MM.1S (cell line): ENCODE measurements at regions not wholly inside any gene's neighbourhood (a gene's known extent, or its start where the extent isn't known, plus 50 kb on each side); places are given as distances from the start of the nearest gene placed in this dataset.

ENCODE experiments used
- DNase-seq: peaks from one replicate; pipeline ENCODE4 v3.0.0-alpha.2; 2015
- H2AFZ ChIP-seq: fragments of 300-600 bp; sonication (generic); 2 replicates; pipeline ENCODE4 v1.6.0; 2016; ENCODE audit warnings: antibody characterized with exemption, low read length
- H3F3A ChIP-seq: fragments of 300-600 bp; sonication (generic); 2 replicates; pipeline ENCODE4 v1.6.1; 2016; ENCODE audit warnings: mild to moderate bottlenecking, antibody characterized with exemption, low read length, moderate library complexity, mixed read lengths; ENCODE audit not compliant: insufficient read depth
- H3K27ac ChIP-seq: fragments of 300-600 bp; sonication (generic); 2 replicates; pipeline ENCODE4 v1.5.1; 2016; ENCODE audit warnings: mild to moderate bottlenecking, low read length
- H3K27me3 ChIP-seq: fragments of 300-600 bp; sonication (generic); replicated peaks from 2 replicates; pipeline ENCODE4 v1.6.0; 2016; ENCODE audit warnings: low read length; ENCODE audit not compliant: insufficient read depth
- H3K36me3 ChIP-seq: fragments of 300-600 bp; sonication (generic); replicated peaks from 2 replicates; pipeline ENCODE4 v1.6.1; 2016; ENCODE audit warnings: mild to moderate bottlenecking, low read length, mixed read lengths; ENCODE audit not compliant: insufficient read depth
- H3K4me1 ChIP-seq: fragments of 300-600 bp; sonication (generic); 2 replicates; pipeline ENCODE4 v1.6.1; 2016; ENCODE audit warnings: low read length, mixed read lengths
- H3K4me2 ChIP-seq: fragments of 300-600 bp; sonication (generic); 2 replicates; pipeline ENCODE4 v1.6.0; 2016; ENCODE audit warnings: low read depth, low read length
- H3K4me3 ChIP-seq: fragments of 300-600 bp; sonication (generic); 2 replicates; pipeline ENCODE4 v1.5.1; 2016; ENCODE audit warnings: low read length, mixed read lengths
- H3K79me2 ChIP-seq: fragments of 300-600 bp; sonication (generic); 2 replicates; pipeline ENCODE4 v1.6.1; 2016; ENCODE audit warnings: mixed run types, low read length, mixed read lengths
- H3K9ac ChIP-seq: fragments of 300-600 bp; sonication (generic); 2 replicates; pipeline ENCODE4 v1.6.1; 2016; ENCODE audit warnings: low read length, mixed read lengths
- H3K9me2 ChIP-seq: fragments of 300-600 bp; sonication (generic); replicated peaks from 2 replicates; pipeline ENCODE4 v1.6.1; 2016; ENCODE audit warnings: mild to moderate bottlenecking, low read length, mixed read lengths; ENCODE audit not compliant: insufficient read depth
- H3K9me3 ChIP-seq: fragments of 300-600 bp; sonication (generic); replicated peaks from 2 replicates; pipeline ENCODE4 v1.6.1; 2016; ENCODE audit warnings: mild to moderate bottlenecking, low read length, mixed read lengths; ENCODE audit not compliant: insufficient read depth
- H4K20me1 ChIP-seq: fragments of 300-600 bp; sonication (generic); 2 replicates; pipeline ENCODE4 v1.6.1; 2016; ENCODE audit warnings: mild to moderate bottlenecking, low read length, moderate library complexity, mixed read lengths; ENCODE audit not compliant: insufficient read depth
- EZH2 ChIP-seq: fragments of 300-600 bp; sonication (generic); optimal IDR thresholded peaks from 2 replicates; pipeline ENCODE3; 2017; ENCODE audit warnings: low read depth, mild to moderate bottlenecking, antibody characterized with exemption, low read length, mixed read lengths
- EZH2phosphoT487 ChIP-seq: fragments of 300-600 bp; sonication (generic); IDR thresholded peaks from 2 replicates; pipeline ENCODE4 v1.6.1; 2018; ENCODE audit warnings: antibody characterized with exemption, low read length
- TF ChIP-seq, protein P1 (sequence below): fragments of 300-600 bp; sonication (generic); IDR thresholded peaks from 2 replicates; pipeline ENCODE4 v1.5.1; 2016; ENCODE audit warnings: antibody characterized with exemption, low read length, mixed read lengths

- no peak overlapping the region for H3K9ac ChIP-seq
- no peak overlapping the region for H3K4me2 ChIP-seq
- no peaks in the 10 kb centered on the region for H3K9me3 ChIP-seq
- no peak overlapping the region; the same call in 1 of the 2 replicates for H3K27ac ChIP-seq
- no peak overlapping the region for H3K4me3 ChIP-seq
- DNase-seq = no peak
- H2AFZ ChIP-seq = no peak overlapping the region
- H3F3A ChIP-seq = peaks cover 9% of the 10 kb centered on the region
- H3K27me3 ChIP-seq = no peaks in the 10 kb centered on the region
- no peaks in the 10 kb centered on the region for H3K79me2 ChIP-seq
- no peaks in the 10 kb centered on the region for H4K20me1 ChIP-seq
- H3K36me3 ChIP-seq = no peaks in the 10 kb centered on the region
- peaks cover 27% of the 10 kb centered on the region for H3K4me1 ChIP-seq
- TF ChIP-seq EZH2 (no peak), EZH2phosphoT487 (no peak)
- TF ChIP-seq, protein P1, sequence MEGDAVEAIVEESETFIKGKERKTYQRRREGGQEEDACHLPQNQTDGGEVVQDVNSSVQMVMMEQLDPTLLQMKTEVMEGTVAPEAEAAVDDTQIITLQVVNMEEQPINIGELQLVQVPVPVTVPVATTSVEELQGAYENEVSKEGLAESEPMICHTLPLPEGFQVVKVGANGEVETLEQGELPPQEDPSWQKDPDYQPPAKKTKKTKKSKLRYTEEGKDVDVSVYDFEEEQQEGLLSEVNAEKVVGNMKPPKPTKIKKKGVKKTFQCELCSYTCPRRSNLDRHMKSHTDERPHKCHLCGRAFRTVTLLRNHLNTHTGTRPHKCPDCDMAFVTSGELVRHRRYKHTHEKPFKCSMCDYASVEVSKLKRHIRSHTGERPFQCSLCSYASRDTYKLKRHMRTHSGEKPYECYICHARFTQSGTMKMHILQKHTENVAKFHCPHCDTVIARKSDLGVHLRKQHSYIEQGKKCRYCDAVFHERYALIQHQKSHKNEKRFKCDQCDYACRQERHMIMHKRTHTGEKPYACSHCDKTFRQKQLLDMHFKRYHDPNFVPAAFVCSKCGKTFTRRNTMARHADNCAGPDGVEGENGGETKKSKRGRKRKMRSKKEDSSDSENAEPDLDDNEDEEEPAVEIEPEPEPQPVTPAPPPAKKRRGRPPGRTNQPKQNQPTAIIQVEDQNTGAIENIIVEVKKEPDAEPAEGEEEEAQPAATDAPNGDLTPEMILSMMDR = no peak
- H3K9me2 ChIP-seq = no peaks in the 10 kb centered on the region
Measured at GRCh38 chrX:39442332-39442731, 641.1 kb downstream of the MID1IP1 start.

GRCh38 chrX:39443240-39443639, 642.0 kb downstream of the MID1IP1 start:
- no peak for TF ChIP-seq EZH2
- TF ChIP-seq, protein P1 = no peak
- TF ChIP-seq EZH2phosphoT487 = no peak
- no peak overlapping the region for H3K27ac ChIP-seq
- H3K4me1 ChIP-seq = peaks cover 27% of the 10 kb centered on the region

DNA sequence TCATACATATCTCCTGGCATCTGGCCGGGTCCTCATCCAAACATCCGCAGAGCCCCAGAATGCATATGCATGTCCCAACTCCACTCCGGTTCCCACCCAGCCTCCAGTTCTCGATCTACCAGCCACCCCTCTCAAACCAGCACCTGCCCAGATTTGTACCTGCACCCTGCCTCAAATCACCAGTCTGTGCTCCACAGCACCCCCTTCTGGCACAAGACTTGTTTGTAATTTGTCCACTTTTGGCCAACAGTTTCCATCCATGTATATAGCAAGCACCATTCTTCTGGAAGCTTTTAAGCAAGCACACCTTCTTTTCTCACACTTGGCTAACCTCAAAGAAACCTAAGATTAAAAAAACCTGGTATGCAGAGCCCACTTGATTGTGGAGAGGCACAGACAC, 644.1 kb downstream of the MID1IP1 start:
- Histone ChIP-seq H3K9ac (no peak overlapping the region), H3K4me2 (no peak overlapping the region), H3F3A (peaks cover 6% of the 10 kb centered on the region), H3K36me3 (no peaks in the 10 kb centered on the region), H3K9me2 (no peaks in the 10 kb centered on the region), H4K20me1 (no peaks in the 10 kb centered on the region), H2AFZ (no peak overlapping the region), H3K9me3 (no peaks in the 10 kb centered on the region), H3K27ac (no peak overlapping the region), H3K27me3 (no peaks in the 10 kb centered on the region), H3K79me2 (no peaks in the 10 kb centered on the region), H3K4me3 (no peak overlapping the region), H3K4me1 (peaks cover 22% of the 10 kb centered on the region)
- TF ChIP-seq, protein P1 = peak; percentile 50
- TF ChIP-seq EZH2phosphoT487 (no peak), EZH2 (no peak)
- peak; percentile 9 for DNase-seq

More at GRCh38 chrX:39443240-39443639, 642.0 kb downstream of the MID1IP1 start:
- H3K9me3 ChIP-seq = no peaks in the 10 kb centered on the region
- H3F3A ChIP-seq = peaks cover 9% of the 10 kb centered on the region
- no peaks in the 10 kb centered on the region for H3K27me3 ChIP-seq
- no peak overlapping the region for H3K4me3 ChIP-seq
- no peak for DNase-seq
- no peak overlapping the region for H3K4me2 ChIP-seq
- H3K9ac ChIP-seq = no peak overlapping the region
- H3K9me2 ChIP-seq = no peaks in the 10 kb centered on the region
- H2AFZ ChIP-seq = no peak overlapping the region
- no peaks in the 10 kb centered on the region for H3K79me2 ChIP-seq
- H4K20me1 ChIP-seq = no peaks in the 10 kb centered on the region
- H3K36me3 ChIP-seq = no peaks in the 10 kb centered on the region
